Stimulated activated CD4-positive, alpha-beta T cell treated with anti-CD3 and anti-CD28 coated beads, TNF-alpha, amount 100 ng/mL, for 1 hour (primary cell): ENCODE measurements at regions not wholly inside any gene's neighbourhood (a gene's known extent, or its start where the extent isn't known, plus 50 kb on each side); places are given as distances from the start of the nearest gene placed in this dataset.

Experiments
- DNase-seq, 3 donors: peaks; one replicate each; pipeline ENCODE4 v3.0.0-alpha.2; 2020; ENCODE audit warnings: low read depth in 3 of 3, low spot score in 1 of 3

DNA sequence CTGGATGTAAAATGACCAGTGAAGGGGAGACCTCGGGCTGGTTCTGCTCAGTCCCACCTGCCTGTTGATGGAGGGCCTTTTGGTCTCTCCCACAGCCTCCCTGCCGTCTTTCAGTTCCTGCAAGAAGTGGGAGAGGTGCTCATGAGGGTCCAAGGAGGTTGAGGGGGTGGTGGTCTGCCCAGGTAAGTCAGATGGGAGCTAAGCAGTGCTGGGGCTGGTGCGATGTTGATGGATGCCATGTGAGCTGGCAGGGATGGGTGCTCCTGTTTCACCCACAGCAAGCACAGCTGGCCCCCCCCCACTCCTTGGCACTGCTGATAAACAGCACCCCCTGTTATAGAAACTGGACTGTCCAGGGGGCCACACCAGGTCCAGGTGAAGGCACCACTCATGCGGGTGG, 145.6 kb downstream of the NSG2 start:
- DNase-seq, result no peak

DNA sequence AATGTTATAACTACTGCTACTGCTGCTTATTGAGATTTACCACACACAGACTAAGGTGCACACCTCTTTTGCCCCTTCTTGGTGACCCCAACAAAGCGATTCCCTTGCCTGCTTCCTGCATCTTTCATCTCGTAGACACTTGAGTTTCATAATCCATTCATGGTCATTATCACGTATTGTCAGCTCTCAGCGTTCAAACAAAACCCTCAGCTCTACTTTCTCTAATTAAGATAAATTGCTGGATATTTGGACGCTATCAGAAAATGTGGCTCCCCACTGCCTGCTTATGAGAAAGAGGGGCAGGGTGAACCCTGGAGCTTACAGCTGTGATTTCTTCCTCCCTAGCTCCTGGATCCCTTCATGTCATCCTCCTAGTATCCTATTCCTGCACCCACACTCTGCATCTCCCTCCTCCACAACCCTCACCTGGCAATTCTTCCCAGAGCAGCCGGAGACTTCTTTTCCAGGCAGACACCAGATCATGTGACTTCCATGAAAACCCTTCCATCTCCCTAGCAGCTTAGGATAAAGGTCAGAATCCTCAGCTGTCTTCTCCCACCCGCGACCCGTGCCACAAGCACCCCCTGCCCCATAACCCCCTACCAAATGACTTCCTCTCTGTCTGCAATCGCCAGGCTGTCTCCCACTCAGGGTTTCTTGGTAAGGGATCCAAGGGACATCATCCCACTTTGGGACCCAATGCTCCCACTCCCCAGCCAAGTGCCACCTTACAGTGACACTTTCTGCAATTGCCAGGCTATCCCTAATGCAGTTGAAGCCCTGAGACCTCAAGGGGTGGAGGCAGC, 146.5 kb downstream of the NSG2 start:
- no peak for DNase-seq

DNA sequence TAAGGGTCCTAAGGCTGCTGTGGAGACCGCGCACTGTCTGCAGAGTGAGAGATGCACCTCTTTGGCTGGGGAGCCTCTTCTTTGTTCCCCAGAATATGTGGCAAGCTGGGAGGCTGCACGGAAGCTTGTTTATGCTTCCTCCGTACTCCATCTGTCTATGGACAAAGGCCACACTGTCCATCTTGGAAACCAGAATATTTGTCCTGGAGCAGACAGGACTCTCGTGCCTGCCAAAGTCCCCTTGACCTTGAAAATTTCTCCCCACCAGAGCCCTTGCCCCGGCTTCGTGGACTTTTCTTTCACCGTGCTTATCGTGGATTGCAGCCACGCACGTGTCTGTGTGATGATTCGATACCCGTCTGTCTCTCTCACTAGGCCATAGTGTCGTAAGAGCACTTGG, 147.4 kb downstream of the NSG2 start:
- DNase-seq, result no peak

DNA sequence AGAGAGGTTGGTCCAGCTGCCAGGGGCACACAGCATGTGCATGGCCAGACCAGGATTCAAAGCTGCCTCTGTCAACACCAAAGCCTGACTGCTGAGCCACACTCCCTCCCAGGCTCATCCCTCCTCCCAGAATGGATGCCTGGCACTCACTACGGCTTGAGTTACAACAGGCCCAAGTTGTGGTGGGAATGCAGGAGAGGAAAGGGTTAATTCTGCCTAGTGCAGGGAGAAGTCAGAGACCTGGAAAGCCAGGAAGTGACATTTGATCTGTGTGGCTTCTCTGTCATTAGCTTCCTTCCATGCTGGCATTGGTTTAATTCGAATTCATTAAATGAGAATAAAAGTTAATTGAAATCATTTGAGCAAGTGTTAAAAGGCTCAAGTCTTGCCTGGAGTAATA, 150.0 kb downstream of the NSG2 start:
- DNase-seq, result no peak

DNA sequence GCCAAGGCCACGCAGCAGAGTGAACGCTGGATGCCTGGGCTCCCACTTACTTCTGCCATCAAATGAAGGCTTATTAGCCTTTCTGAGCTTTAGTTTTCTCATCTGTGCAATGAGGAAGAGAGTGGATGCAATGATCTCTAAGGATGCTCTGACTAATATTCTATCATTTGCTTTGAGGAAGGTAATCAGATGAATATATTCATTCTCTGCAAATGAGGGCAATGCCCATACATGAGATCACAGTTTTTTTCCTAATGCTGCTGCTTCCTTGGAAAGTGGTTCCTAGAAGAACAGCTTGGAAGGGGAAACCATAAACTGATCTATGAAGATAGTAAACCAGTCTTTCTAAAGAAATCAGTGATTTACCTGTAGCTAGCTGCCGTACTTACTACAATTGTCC, 152.4 kb downstream of the NSG2 start:
- DNase-seq, result no peak

DNA sequence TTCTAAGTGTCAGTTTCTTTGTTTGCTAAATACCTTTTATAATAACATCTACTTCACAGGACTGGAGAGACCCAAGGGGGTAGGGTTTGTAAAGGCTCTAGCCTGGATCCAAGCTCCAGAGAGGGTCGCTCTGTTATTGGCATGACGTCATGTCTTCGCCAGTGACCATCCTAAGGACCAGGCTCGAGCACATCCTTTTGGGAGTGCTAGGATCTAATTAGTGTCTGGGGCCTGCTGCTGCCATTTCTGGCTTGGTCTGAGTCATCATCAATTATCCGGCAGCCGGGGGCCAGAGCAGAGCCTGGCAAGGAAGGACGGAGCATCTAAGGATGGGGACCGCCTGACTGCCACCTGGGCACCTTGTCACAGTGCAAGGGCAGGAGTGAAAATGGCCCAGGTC, 153.0 kb downstream of the NSG2 start:
- no peak for DNase-seq

DNA sequence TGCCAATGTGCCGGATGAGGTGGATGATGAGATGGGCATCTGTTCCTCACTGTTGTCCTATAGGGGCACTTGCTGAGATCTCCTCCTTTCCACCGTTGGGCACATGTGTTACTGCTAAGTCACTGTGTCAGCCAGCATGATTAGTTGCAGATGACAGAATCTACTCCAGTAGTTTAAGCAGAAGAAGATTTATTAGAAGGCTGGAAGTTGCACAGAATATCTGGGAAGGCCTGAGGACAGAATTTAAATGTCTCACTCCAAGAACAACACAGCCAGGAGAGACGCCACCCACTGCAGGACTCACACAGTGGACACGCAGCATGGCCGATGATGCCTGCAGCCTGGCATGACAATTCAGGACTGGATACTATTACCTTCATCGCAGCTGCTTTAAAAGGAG, 157.5 kb downstream of the NSG2 start:
- DNase-seq, result no peak

DNA sequence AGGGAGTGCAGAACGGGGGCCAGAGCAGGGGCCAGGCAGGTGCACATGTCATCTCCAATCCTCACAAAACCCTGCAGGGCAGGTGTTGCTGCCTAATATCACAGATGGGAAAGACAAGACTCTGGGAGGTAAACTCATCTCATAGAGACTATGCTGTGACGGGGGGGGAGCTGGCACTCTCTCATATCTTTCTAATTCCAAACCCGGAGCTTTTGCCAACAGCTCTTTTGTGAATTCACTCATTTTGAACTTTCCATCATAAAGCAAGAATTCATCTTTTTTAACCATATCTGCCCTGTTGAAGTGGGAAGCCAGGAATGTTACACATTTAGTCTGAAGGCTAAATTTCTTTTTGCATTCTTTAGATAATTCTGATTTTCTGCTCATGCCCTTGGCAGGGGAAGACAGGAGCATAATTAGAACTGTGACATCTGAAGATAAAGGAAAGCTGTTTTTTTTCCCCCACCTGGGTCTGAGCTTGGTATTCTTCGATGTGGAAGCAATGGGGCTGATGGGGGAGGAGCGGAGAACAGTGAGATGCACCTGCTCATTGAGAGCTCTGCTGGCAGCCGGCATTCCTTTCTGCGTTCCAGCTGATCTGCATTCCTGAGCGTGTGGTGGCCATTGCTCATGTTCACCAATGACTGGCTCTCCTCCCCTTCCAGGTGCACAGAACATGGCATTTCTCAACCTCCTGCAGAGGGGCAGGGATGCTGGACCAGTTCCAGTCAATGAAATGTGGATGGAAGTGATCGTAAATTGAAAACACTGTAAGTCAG, 159.2 kb downstream of the NSG2 start:
- DNase-seq, result no peak

DNA sequence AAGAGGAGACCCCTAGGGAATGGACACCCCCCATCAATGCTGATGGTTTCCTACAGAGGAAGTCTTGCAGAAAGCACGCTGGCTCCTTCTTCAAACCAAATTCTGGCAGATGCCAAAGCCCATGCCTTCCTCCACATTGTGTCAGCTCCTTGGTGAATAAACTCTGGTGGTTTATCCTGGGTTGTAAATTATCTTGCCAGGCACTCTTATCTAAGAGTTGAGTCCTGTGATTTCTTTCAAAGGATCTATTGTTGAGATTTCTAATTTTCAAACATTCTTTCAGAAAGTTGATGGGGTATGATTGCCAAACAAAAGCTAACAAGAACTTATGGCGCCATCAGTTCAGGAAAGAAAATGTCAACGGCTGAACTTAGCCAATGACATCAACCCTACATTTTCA, 160.4 kb downstream of the NSG2 start:
- no peak for DNase-seq

DNA sequence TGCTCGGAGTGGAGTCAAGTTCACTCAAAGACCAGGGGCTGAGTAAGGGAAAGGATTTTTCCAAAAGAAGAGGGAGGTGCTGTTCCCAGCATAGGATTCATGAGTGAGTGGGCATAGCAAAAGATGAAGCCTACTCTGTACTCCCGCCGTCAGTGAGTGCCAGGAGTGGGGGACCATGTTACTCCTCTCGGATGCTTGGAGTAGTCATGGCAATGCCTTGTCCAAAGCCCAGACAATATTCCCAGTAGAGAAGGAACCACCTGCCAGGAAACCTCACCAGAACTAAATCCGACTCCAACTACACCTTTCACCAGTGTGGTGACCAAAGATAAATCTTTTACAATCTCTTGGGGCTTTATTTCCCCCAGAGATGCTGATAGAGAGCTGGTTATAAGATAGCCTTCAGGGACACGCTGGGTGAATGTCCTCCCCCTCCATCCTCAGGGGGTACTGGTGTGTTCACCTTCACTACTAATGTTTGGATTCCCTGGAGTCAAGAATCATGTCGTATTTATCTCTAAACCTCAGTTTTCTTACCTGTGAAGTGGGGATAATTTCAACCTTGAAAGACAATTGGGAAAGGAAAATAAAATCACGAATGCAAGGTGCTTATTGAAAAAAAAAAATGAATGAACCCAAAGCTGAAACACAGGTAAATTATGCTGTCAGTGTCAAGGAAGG, 165.2 kb downstream of the NSG2 start:
- DNase-seq, result no peak

DNA sequence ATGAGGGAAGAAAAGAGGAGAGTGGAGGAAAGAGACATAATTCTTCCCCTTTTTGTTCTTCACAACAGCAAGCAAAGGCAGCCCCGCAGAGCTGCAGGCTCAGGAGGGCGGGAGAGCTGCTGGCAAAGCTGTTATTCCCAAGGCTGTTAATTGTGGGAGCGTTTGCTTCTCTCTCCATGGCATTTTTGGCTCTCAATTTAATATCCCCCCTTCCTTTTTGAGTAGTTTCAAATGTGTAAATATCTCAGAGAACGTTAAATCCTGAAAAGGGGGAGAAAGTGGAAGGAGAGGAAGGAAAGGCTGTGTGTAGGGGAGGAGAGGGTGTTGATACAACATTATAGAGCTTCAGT, 165.7 kb downstream of the NSG2 start:
- DNase-seq, result no peak

DNA sequence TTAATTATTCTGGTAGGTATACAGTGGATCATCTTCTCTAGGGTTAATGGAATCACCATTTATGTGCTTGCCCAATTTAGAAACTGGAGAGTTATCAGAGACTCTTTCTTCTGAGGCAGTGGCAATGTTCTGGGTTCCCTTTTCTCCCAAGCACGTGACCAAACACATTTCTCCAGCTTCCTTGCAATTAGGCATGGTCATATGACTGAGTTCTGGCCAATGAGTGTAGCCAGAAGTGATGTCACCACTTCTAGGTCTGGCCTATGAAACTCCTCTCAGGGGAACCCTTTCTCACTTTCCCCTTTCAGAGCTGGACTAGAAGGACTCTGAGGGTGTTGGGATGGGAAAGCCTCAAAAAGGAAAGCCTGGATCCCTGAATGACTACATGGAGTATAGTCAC, 172.0 kb downstream of the NSG2 start:
- DNase-seq, result no peak

DNA sequence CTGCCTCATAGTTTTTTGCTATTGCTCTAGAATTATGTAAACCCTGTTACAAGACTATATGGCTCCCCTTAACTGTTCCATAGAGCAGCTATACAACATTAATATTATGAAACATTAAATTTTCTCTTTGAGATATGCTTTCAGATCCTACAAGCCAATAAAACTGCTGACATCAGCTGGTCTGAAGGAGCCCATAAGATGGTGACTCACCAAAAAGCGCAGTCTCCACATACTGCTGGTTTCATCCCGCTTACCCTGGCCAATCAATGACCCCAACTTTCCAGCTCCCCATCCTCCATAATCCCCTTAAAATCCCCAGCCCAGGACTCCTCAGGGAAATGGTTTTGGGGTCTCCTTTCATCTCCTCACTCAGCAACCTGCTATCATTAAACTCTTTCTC, 172.7 kb downstream of the NSG2 start:
- no peak for DNase-seq

DNA sequence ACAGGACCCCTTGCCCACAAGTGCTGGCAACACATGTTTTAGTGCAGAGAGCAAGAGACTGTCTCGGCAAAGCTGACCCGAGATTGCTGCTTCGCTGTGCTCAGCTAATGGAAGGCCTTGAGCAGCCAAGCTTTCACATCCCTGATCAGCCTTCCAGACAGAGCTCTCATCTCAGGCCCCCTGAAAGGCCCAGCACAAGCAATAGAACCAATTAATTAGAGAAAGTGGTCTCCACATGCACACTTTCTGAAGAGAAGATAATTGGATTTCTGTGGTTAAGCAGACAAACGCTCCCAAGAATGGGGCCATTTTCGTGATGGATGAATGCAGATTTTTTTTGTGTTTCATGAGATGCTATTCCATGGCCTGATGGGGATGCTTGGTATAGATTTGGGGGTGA, 174.9 kb downstream of the NSG2 start:
- no peak for DNase-seq

DNA sequence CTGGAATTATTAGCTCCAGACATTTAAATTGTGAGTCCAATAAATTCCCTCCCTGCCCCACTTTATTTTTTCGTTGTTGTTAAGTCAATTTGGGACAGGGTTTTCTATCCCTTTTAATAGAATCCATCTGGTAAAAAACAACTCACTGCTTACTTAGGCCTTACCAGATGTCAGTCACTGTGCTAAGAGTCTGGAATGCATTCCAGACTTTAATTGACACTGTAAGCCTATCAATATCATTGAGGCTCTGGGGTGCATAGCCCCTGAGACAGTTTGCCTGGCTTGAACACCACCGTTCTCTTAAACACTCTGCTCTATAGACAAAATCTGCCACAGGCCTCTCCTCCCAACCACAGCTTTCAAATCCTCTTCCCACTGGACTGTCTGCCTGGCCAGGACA, 175.9 kb downstream of the NSG2 start:
- no peak for DNase-seq

DNA sequence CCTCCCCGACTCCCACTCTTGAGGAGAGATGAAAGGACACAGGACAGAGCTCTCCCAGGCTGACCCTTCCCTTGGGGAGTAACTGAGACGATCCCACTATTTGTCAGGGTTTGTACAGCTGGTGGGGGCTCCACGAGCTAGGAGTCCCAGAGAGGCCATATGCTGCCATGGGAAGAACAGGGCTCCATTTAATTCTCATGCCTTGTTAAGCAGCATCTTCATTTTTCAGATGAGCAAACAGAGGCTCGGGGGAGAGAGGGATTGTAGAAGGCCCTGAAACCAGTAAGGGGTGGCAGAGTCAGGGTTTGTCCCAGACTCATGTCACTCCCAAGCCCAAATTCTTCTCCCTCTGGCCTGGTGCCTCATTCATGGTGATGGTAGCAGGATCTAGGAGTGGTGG, 176.4 kb downstream of the NSG2 start:
- no peak for DNase-seq

DNA sequence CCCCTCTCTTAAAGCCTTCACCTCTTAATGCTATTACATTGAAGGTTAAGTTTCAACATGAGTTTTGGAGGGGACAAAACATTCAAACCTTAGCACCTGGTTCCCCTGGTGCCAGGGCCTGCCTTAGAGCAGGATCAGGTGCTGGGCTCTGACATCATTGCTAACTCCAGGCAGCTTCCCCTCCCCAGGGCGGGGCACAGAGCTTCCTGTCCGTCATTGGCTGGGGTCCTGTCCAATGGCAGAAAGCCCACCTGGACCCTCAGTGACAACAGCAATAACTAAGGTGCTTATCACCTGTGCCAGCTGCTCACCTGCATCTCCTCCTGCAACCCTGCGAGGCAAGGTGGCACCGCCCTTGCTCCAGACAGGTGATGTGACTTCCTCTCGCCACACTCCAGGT, 177.4 kb downstream of the NSG2 start:
- DNase-seq, result no peak

DNA sequence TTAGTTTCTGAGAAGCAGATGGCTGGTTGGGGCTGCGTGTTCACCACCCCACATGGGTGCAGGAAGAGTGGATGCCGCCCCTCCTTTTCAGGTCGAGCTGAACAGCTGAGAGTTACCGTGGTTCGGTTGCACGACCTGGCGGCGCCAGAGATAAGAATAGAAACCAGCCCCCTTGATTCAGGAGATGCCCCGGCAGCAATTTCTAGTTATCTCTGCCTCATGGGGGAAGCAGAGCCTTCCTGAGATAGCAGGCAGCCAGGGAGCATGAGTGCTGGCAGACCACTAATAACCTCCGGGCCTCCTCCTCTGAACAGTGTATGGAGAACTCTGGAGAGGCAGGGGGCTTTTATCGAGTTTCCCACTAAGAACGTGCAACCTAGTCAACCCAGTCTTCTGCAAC, 177.8 kb downstream of the NSG2 start:
- DNase-seq, result no peak

DNA sequence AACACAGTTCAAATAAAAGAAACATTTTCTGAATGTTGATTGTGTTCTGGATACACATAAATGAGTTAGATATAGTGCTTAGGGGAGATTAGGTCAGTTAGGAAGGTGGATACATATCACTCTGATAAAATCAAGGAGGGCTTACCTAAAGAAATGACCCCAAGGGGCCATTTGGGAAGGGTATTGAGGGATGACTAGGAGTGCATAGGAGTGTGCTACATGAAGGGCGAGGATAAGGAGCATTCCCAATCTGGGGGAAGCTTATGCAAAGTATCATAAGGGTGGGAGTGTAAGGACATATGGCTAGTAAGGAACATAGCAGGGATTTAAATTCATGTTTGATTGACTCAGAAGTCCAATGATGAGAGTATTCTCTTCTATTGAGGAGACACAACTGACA, 183.6 kb downstream of the NSG2 start:
- DNase-seq, result no peak

DNA sequence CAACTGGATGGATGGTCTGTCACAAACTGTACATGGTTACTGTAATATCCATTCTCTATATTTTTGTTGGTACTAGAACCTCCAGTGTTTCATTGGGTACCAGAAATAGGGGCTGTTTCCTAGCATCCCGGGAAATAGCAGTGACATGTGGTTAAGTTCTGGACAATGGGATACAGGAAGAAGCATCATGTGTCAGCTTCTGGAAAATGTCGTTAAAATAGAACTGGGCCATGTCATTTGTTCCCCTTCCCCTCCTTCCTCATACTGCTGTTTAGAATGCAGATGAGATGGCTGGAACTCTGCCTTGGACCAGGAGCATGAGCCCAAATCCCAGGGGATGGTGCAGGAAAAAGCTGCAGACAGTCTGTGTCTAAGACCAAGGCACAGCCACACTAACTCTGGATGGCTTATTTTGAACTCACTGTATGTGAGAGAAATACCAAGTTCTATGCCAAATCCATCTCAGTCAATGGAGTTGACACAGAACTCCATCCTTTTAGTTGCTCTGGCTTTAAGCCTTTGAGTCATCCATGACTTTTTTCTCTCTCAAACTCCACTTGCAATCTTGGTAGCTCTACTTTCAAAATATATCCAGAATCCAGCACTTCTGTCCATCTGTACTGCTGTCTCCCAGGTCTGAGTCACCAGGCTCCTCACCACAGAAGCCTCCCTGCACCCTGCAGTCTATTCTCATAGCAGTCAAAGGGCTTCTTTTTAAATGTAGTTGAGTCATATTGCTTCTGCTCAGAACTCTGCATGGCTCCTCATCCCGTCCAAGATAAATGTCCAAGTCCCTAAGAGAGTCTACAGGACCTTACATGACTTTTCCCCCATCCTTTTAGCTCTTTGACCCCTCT, 184.2 kb downstream of the NSG2 start:
- no peak for DNase-seq

DNA sequence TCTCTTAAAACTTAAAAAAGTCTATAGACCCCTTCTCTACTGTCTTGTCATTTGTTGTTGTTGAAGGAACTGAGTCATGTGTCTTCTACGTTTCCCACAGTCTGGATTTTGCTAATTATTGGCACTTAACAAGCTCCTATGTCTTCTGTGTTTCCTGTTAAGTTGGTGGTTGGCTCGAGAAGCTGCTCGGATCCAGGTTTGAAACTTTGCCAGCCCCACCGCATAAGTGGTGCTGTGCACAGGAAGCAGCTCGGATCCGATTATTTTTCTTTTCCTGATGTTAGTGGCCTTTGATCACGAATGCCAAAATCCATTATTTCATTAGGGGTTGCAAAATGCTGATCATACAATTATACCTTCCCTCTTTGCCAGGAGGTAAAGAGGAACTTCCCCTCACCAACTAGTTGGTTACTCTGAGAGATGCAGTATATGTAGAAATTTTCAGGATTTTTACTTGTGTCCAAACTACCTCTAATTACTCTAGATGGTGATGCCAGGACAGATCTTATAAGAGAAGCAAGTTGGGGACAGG, 186.5 kb downstream of the NSG2 start:
- DNase-seq, result no peak
